Right lobe of liver (tissue), 4 donors: ENCODE measurements at regions not wholly inside any gene's neighbourhood (a gene's known extent, or its start where the extent isn't known, plus 50 kb on each side); places are given as distances from the start of the nearest gene placed in this dataset.

ENCODE experiments used
- POLR2A ChIP-seq: fragments of 450-650 bp; IDR thresholded peaks from one replicate; pipeline ENCODE4 v1.6.1; 2017; ENCODE audit warnings: antibody characterized with exemption, mild to moderate bottlenecking
- TF ChIP-seq, protein P1 (sequence below), 4 donors: fragments of 200-600 bp in 3 of 4; fragments of 450-650 bp in 1 of 4; IDR thresholded peaks; one replicate each; pipeline versions ENCODE4 v1.5.1 to v1.8.0; 2016 to 2022; ENCODE audit warnings: antibody characterized with exemption in 4 of 4, mild to moderate bottlenecking in 2 of 4
- donor health status: DM: no; HTN: no; CAD: no.
- donor health status: DM: no; HTN: no; CAD: no.
- donor health status: DM: no; HTN: yes; CAD: no.

- TF ChIP-seq, protein P1, sequence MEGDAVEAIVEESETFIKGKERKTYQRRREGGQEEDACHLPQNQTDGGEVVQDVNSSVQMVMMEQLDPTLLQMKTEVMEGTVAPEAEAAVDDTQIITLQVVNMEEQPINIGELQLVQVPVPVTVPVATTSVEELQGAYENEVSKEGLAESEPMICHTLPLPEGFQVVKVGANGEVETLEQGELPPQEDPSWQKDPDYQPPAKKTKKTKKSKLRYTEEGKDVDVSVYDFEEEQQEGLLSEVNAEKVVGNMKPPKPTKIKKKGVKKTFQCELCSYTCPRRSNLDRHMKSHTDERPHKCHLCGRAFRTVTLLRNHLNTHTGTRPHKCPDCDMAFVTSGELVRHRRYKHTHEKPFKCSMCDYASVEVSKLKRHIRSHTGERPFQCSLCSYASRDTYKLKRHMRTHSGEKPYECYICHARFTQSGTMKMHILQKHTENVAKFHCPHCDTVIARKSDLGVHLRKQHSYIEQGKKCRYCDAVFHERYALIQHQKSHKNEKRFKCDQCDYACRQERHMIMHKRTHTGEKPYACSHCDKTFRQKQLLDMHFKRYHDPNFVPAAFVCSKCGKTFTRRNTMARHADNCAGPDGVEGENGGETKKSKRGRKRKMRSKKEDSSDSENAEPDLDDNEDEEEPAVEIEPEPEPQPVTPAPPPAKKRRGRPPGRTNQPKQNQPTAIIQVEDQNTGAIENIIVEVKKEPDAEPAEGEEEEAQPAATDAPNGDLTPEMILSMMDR (IDR thresholded peaks at IDR 0.05): no peak
- no peak for TF ChIP-seq POLR2A
Measured at GRCh38 chr2:236715077-236715476, 145.5 kb downstream of the ACKR3 start.
